ENCODE measurements at regions not wholly inside any gene's neighbourhood (a gene's known extent, or its start where the extent isn't known, plus 50 kb on each side); places are given as distances from the start of the nearest gene placed in this dataset.

GRCh38 chr6:147855803-147856482, 347.5 kb downstream of the SAMD5 start:
- DNase-seq: no peak
- Histone ChIP-seq H3K36me3 (ENCODE audit: control insufficient read depth in 2 of 3, insufficient read depth in 3 of 3, low read length in 3 of 3) (no peaks in the 10 kb centered on the region), H3K9ac (ENCODE audit: low read length in 3 of 3) (no peak overlapping the region), H3K27me3 (ENCODE audit: control insufficient read depth, insufficient read depth, low read length) (no peaks in the 10 kb centered on the region), H3K4me1 (ENCODE audit: control insufficient read depth in 2 of 3, insufficient read depth in 2 of 3, low read depth in 1 of 3, low read length in 3 of 3) (no peaks in the 10 kb centered on the region), H3K9me3 (ENCODE audit: control insufficient read depth in 2 of 3, insufficient read depth in 1 of 3, low read length in 3 of 3) (no peaks in the 10 kb centered on the region), H3K4me3 (ENCODE audit: low read length in 3 of 3) (no peak overlapping the region), H3K27ac (ENCODE audit: low read depth in 2 of 2, low read length in 2 of 2) (no peak overlapping the region)
- no peak for FAIRE-seq
- intact Hi-C loops (cut with DNase I): no loop called here
- no peak for TF ChIP-seq CTCF (IDR thresholded peaks at IDR 0.05; ENCODE audit: borderline replicate concordance, extremely low read depth, insufficient read depth)

- TF ChIP-seq CTCF (IDR thresholded peaks at IDR 0.05; ENCODE audit: borderline replicate concordance, extremely low read depth, insufficient read depth): no peak
- Histone ChIP-seq H3K36me3 (ENCODE audit: control insufficient read depth in 2 of 3, insufficient read depth in 3 of 3, low read length in 3 of 3) (no peaks in the 10 kb centered on the region), H3K27me3 (ENCODE audit: control insufficient read depth, insufficient read depth, low read length) (no peaks in the 10 kb centered on the region), H3K9me3 (ENCODE audit: control insufficient read depth in 2 of 3, insufficient read depth in 1 of 3, low read length in 3 of 3) (no peaks in the 10 kb centered on the region), H3K4me3 (ENCODE audit: low read length in 3 of 3) (no peak overlapping the region), H3K4me1 (ENCODE audit: control insufficient read depth in 2 of 3, insufficient read depth in 2 of 3, low read depth in 1 of 3, low read length in 3 of 3) (no peaks in the 10 kb centered on the region), H3K27ac (ENCODE audit: low read depth in 2 of 2, low read length in 2 of 2) (no peak overlapping the region), H3K9ac (ENCODE audit: low read length in 3 of 3) (no peak overlapping the region)
- DNase-seq (no peak), FAIRE-seq (no peak)
- intact Hi-C loops (cut with DNase I): no loop called here
These were observed 348.2 kb downstream of the SAMD5 start for GRCh38 chr6:147856687-147857086.

GRCh38 chr6:147858421-147858820, 349.9 kb downstream of the SAMD5 start:
- H3K27me3 ChIP-seq (ENCODE audit: control insufficient read depth, insufficient read depth, low read length): no peaks in the 10 kb centered on the region
- DNase-seq (no peak), FAIRE-seq (no peak)
- H3K4me1 ChIP-seq (ENCODE audit: control insufficient read depth in 2 of 3, insufficient read depth in 2 of 3, low read depth in 1 of 3, low read length in 3 of 3): no peaks in the 10 kb centered on the region
- no peak for TF ChIP-seq CTCF (IDR thresholded peaks at IDR 0.05; ENCODE audit: borderline replicate concordance, extremely low read depth, insufficient read depth)
- H3K9me3 ChIP-seq (ENCODE audit: control insufficient read depth in 2 of 3, insufficient read depth in 1 of 3, low read length in 3 of 3): no peaks in the 10 kb centered on the region
- H3K36me3 ChIP-seq (ENCODE audit: control insufficient read depth in 2 of 3, insufficient read depth in 3 of 3, low read length in 3 of 3): no peaks in the 10 kb centered on the region
- no peak overlapping the region for H3K27ac ChIP-seq (ENCODE audit: low read depth in 2 of 2, low read length in 2 of 2)
- intact Hi-C loops (cut with DNase I): no loop called here
- H3K4me3 ChIP-seq (ENCODE audit: low read length in 3 of 3): no peak overlapping the region
- H3K9ac ChIP-seq (ENCODE audit: low read length in 3 of 3): no peak overlapping the region

- no peak overlapping the region for H3K9ac ChIP-seq (ENCODE audit: low read length in 3 of 3)
- FAIRE-seq (no peak), DNase-seq (no peak)
- no peaks in the 10 kb centered on the region for H3K9me3 ChIP-seq (ENCODE audit: control insufficient read depth in 2 of 3, insufficient read depth in 1 of 3, low read length in 3 of 3)
- no peak for TF ChIP-seq CTCF (IDR thresholded peaks at IDR 0.05; ENCODE audit: borderline replicate concordance, extremely low read depth, insufficient read depth)
- H3K4me1 ChIP-seq (ENCODE audit: control insufficient read depth in 2 of 3, insufficient read depth in 2 of 3, low read depth in 1 of 3, low read length in 3 of 3): no peaks in the 10 kb centered on the region
- intact Hi-C loops (cut with DNase I): no loop called here
- no peak overlapping the region for H3K4me3 ChIP-seq (ENCODE audit: low read length in 3 of 3)
- H3K27me3 ChIP-seq (ENCODE audit: control insufficient read depth, insufficient read depth, low read length): no peaks in the 10 kb centered on the region
- no peak overlapping the region for H3K27ac ChIP-seq (ENCODE audit: low read depth in 2 of 2, low read length in 2 of 2)
- no peaks in the 10 kb centered on the region for H3K36me3 ChIP-seq (ENCODE audit: control insufficient read depth in 2 of 3, insufficient read depth in 3 of 3, low read length in 3 of 3)
These were observed 350.6 kb downstream of the SAMD5 start for GRCh38 chr6:147859071-147859470.

Measured in kidney (tissue), 13 donors.